ENCODE measurements at regions not wholly inside any gene's neighbourhood (a gene's known extent, or its start where the extent isn't known, plus 50 kb on each side); places are given as distances from the start of the nearest gene placed in this dataset.
"Not testable (repeated sequence)": the region's sequence is repeated elsewhere in the genome, so short reads cannot be mapped to it uniquely, and the experiment has no call there.

DNA sequence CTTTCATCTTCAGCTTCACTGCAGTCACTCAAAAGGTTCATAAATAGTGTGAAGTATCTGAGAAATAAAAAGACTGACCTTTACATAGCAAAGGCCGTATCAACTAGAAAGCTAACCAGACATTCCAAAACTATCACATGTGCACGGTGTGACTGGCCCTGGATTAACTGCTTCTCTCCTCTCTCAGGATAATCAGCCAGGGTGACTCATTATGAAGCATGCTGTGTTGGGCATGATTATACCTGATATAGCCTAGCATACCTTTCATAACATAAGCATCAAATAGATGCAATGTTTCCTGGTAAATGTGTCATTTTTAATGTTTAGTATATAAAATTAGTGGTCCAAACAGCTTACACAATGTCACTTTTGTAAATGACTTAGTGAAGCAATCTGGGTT is 63.2 kb upstream of the POTEB2 start:
- TF ChIP-seq EP300 (IDR thresholded peaks at IDR 0.05; ENCODE audit: low read depth); POLR2A (IDR thresholded peaks at IDR 0.05): not testable (repeated sequence)
- TF ChIP-seq, protein P1, sequence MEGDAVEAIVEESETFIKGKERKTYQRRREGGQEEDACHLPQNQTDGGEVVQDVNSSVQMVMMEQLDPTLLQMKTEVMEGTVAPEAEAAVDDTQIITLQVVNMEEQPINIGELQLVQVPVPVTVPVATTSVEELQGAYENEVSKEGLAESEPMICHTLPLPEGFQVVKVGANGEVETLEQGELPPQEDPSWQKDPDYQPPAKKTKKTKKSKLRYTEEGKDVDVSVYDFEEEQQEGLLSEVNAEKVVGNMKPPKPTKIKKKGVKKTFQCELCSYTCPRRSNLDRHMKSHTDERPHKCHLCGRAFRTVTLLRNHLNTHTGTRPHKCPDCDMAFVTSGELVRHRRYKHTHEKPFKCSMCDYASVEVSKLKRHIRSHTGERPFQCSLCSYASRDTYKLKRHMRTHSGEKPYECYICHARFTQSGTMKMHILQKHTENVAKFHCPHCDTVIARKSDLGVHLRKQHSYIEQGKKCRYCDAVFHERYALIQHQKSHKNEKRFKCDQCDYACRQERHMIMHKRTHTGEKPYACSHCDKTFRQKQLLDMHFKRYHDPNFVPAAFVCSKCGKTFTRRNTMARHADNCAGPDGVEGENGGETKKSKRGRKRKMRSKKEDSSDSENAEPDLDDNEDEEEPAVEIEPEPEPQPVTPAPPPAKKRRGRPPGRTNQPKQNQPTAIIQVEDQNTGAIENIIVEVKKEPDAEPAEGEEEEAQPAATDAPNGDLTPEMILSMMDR (IDR thresholded peaks at IDR 0.05), result not testable (repeated sequence)

Measured in transverse colon (tissue), 3 donors.